GM21526 (cell line): ENCODE measurements at regions not wholly inside any gene's neighbourhood (a gene's known extent, or its start where the extent isn't known, plus 50 kb on each side); places are given as distances from the start of the nearest gene placed in this dataset.
"Not testable (repeated sequence)": the region's sequence is repeated elsewhere in the genome, so short reads cannot be mapped to it uniquely, and the experiment has no call there.

Experiments
- ATAC-seq: cut with Tn5 transposase; IDR thresholded peaks from one replicate; pipeline ENCODE4 v1.9.1; 2021; ENCODE audit warnings: moderate library complexity; ENCODE audit not compliant: unreplicated experiment, low FRiP score

DNA sequence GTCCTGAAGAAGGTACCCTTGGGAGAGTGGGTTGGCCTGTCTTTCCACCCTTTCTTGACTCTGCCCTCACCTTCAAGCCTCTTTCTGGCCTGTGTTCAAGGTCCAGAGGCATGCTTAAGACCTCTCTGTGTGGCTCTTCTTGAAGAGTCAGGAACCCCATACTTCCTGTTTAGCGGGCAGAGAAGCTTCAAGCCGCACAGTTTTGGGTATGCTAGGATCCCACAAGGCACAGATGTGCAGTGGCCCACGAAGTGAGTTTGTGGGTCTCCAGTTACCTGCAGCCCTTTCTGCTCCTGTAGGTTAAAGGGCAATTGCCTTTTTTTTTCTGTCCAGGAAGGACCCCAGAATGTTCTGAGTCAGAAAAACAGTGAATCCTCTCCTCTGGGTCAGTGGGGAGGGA is 87.4 kb upstream of the FCGR1A start:
- ATAC-seq = not testable (repeated sequence)

DNA sequence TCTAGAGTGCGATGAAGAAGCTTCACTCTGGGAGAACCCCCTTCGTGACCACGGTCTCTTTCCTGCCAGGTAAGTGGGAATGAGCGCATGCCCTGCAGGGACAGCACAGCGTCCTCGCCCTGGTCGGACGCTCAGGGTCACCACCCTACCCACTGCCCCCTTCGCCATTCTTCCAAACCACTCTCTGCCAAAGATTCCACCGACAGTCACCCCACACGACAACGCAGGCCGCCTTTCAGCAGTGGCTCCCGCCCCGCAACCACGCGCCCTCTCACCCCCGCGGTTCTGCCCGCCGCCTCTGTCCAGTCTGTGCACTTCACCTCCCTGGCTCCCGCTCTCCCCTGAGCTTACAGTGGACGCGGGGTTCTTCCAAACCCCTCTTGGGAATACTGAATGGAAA is 82.3 kb upstream of the FCGR1A start:
- not testable (repeated sequence) for ATAC-seq

GRCh38 chr1:149700677-149701567 is 81.6 kb upstream of the FCGR1A start:
- not testable (repeated sequence) for ATAC-seq

GRCh38 chr1:149708192-149708853 is 74.2 kb upstream of the FCGR1A start:
- not testable (repeated sequence) for ATAC-seq

DNA sequence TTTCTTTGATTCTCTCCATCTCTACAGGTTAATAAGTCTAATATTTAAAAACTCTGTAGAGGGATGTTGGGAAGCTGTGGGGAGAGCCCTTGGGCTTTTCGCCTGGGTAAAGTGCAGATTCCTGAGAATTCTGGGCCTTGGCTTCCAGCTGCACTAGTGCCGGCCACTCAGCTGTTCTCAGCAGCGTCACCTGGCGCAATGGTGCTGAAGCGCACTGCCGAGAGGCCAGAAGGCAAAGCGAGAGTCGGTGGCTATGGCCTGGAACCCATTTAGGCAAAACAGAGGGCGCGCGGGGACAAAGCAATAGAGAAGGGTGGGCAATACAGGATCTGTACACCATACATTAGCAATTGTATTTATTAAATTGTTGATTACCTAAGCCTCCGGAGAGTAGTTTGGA is 70.8 kb upstream of the FCGR1A start:
- ATAC-seq = not testable (repeated sequence)

GRCh38 chr1:149712154-149712927 is 70.2 kb upstream of the FCGR1A start:
- ATAC-seq = not testable (repeated sequence)

DNA sequence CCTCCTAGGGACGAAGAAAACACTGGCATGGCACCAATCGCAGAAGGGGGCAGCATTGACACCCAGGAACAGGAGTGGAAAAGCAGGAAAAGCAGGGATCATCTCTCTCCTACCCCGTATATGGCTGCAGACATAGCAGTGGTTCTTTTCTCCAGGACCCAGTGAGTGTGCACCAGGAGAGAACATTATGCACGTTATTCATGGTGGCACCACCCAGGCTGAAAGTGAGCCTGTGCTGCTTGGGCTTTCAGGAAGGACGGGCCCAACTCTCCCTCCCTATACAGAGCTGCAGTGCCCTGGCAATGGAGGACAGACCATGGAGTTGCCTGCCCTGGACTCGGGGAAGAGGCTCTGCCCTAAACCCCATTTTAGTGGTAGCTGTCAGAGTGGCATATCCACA is 69.0 kb upstream of the FCGR1A start:
- not testable (repeated sequence) for ATAC-seq

- not testable (repeated sequence) for ATAC-seq
These were observed 68.5 kb upstream of the FCGR1A start for GRCh38 chr1:149713952-149714351.

- ATAC-seq = not testable (repeated sequence)
These were observed 57.7 kb upstream of the FCGR1A start for GRCh38 chr1:149724618-149725302.

- ATAC-seq = not testable (repeated sequence)
These were observed 55.8 kb upstream of the FCGR1A start for GRCh38 chr1:149726688-149727087.

DNA sequence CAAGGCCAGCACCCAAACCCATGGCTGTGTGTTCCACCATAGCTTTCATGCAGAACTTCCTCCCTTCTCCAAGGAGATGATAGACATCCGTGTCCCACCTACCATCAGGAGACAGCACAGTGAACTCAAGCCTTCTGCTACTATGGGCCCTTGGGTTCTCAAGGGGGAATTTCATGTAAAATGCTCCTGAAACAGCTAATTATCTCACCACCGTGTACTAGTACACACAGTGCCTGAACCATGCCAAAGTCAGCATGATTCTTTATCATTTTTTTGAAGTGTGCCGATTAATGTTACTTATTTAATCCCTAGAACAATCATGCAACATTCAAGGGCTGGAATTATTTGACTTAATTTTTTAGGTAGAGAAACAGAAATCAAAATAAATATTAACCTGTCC is 53.9 kb upstream of the FCGR1A start:
- ATAC-seq = not testable (repeated sequence)
